ENCODE measurements at regions not wholly inside any gene's neighbourhood (a gene's known extent, or its start where the extent isn't known, plus 50 kb on each side); places are given as distances from the start of the nearest gene placed in this dataset.

DNA sequence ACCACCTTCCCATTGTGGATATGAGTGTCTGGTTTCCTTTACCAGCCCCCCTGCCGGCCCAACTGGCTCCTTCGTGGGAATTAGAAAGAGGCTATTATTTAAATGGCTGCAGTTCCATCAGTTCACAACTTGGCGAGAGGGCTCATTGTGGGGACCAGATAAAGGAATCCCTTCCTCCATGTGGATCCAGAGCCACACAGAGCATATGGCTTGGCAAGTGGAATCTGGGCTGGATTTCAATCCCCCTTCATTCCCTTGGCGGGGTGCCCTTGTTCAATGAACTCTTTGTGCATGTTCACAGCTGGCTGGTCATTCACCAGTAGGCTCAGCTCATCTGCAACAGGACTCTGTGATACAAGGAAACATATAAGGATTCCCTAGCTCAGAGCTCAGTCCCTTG, 140.6 kb downstream of the OPN5 start:
- no peaks in the 10 kb centered on the region for H3K36me3 ChIP-seq (replicated peaks; ENCODE audit: low read depth, low read length)
- no peaks in the 10 kb centered on the region for H3K9me3 ChIP-seq (ENCODE audit: insufficient read depth, low read length)
- no peak overlapping the region for H3K4me2 ChIP-seq (ENCODE audit: low read length)
- no peaks in the 10 kb centered on the region for H3K27me3 ChIP-seq (ENCODE audit: low read depth, low read length)
- TF ChIP-seq, protein P1, sequence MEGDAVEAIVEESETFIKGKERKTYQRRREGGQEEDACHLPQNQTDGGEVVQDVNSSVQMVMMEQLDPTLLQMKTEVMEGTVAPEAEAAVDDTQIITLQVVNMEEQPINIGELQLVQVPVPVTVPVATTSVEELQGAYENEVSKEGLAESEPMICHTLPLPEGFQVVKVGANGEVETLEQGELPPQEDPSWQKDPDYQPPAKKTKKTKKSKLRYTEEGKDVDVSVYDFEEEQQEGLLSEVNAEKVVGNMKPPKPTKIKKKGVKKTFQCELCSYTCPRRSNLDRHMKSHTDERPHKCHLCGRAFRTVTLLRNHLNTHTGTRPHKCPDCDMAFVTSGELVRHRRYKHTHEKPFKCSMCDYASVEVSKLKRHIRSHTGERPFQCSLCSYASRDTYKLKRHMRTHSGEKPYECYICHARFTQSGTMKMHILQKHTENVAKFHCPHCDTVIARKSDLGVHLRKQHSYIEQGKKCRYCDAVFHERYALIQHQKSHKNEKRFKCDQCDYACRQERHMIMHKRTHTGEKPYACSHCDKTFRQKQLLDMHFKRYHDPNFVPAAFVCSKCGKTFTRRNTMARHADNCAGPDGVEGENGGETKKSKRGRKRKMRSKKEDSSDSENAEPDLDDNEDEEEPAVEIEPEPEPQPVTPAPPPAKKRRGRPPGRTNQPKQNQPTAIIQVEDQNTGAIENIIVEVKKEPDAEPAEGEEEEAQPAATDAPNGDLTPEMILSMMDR (IDR thresholded peaks at IDR 0.05; ENCODE audit: low read depth, low read length) = no peak
- TF ChIP-seq EZH2phosphoT487 (IDR thresholded peaks at IDR 0.05; ENCODE audit: low read depth) = no peak
- no peak overlapping the region for H3K4me3 ChIP-seq (ENCODE audit: low read length)
- H3K4me1 ChIP-seq (ENCODE audit: low read length) = no peaks in the 10 kb centered on the region
- no peak overlapping the region for H3K27ac ChIP-seq (ENCODE audit: low read length)
- H2AFZ ChIP-seq (ENCODE audit: low read depth, low read length) = no peak overlapping the region
- H3K9ac ChIP-seq (ENCODE audit: low read length) = no peak overlapping the region
- no peaks in the 10 kb centered on the region for H4K20me1 ChIP-seq (ENCODE audit: insufficient read depth, low read length)
- H3K79me2 ChIP-seq (ENCODE audit: low read length) = no peaks in the 10 kb centered on the region

DNA sequence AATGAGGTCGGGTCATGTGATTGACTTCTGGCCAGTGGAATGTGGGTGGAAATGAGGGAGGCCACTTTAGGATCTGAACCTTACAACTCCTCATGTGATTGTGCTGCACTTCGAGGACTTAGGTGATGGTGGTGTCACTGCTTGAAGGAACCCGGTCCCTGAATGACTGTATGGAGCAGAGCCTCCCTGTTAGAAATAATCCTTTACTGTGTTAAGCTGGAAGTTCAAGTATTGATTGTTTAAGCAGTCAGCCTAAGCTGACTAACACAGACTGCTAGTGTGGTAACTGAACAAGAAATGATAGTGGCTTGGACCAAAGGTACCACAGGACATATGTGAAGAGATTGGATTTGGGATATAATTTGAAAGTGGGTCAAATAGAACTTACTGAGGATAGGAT, 138.0 kb downstream of the OPN5 start:
- TF ChIP-seq EZH2phosphoT487 (IDR thresholded peaks at IDR 0.05; ENCODE audit: low read depth) = no peak
- TF ChIP-seq, protein P1 (IDR thresholded peaks at IDR 0.05; ENCODE audit: low read depth, low read length) = no peak

DNA sequence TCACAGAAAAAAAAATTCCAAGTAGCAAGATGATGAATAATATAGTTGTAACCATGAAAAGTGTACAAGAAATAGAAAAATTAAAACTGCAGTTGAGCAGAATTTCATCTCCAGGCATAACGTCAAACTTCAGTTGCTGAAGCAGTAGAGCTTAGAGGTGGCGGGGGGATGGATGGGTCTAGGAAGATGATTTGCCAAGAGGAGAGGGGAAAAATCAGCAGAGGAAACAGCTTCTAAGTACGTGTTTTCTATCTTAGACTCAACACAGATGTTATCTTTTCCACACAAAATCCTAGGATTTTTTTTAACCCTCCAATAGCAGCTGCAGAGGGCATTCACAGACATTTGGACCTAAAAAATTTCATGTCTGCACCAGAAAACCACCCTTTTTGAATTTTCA, 136.0 kb downstream of the OPN5 start:
- Histone ChIP-seq H3K79me2 (ENCODE audit: low read length) (no peaks in the 10 kb centered on the region), H3K9me3 (ENCODE audit: insufficient read depth, low read length) (no peaks in the 10 kb centered on the region), H4K20me1 (ENCODE audit: insufficient read depth, low read length) (no peaks in the 10 kb centered on the region), H3K36me3 (replicated peaks; ENCODE audit: low read depth, low read length) (no peaks in the 10 kb centered on the region), H3K4me3 (ENCODE audit: low read length) (no peak overlapping the region), H2AFZ (ENCODE audit: low read depth, low read length) (no peak overlapping the region), H3K4me2 (ENCODE audit: low read length) (no peak overlapping the region), H3K27ac (ENCODE audit: low read length) (no peak overlapping the region), H3K4me1 (ENCODE audit: low read length) (no peaks in the 10 kb centered on the region), H3K9ac (ENCODE audit: low read length) (no peak overlapping the region), H3K27me3 (ENCODE audit: low read depth, low read length) (no peaks in the 10 kb centered on the region)
- TF ChIP-seq, protein P1 (IDR thresholded peaks at IDR 0.05; ENCODE audit: low read depth, low read length) = no peak
- no peak for TF ChIP-seq EZH2phosphoT487 (IDR thresholded peaks at IDR 0.05; ENCODE audit: low read depth)

More for the DNA sequence above, 138.0 kb downstream of the OPN5 start:
- Histone ChIP-seq H3K27me3 (ENCODE audit: low read depth, low read length) (no peaks in the 10 kb centered on the region), H2AFZ (ENCODE audit: low read depth, low read length) (no peak overlapping the region), H3K4me3 (ENCODE audit: low read length) (no peak overlapping the region), H3K9ac (ENCODE audit: low read length) (no peak overlapping the region), H3K4me1 (ENCODE audit: low read length) (no peaks in the 10 kb centered on the region), H3K36me3 (replicated peaks; ENCODE audit: low read depth, low read length) (no peaks in the 10 kb centered on the region), H4K20me1 (ENCODE audit: insufficient read depth, low read length) (no peaks in the 10 kb centered on the region), H3K4me2 (ENCODE audit: low read length) (no peak overlapping the region), H3K79me2 (ENCODE audit: low read length) (no peaks in the 10 kb centered on the region), H3K9me3 (ENCODE audit: insufficient read depth, low read length) (no peaks in the 10 kb centered on the region), H3K27ac (ENCODE audit: low read length) (no peak overlapping the region)

DNA sequence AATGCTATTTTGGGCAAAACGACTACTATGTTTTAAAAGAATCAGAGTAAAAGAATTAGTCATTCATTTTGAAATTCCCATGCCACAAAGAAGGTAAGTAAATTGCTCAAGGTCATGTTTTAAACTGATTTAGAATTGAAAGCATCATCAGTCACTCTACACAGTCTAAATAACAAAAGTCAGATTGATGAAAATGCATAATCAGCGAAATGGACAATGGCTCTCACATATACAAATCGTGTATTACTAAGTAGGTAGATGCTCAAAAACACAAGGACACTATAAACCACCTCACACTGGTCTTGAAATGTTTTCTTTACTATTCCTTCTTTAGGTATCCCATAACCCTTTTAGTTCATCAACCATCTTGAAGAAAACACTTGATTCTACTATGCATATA, 135.4 kb downstream of the OPN5 start:
- no peaks in the 10 kb centered on the region for H3K79me2 ChIP-seq (ENCODE audit: low read length)
- no peak overlapping the region for H3K9ac ChIP-seq (ENCODE audit: low read length)
- H2AFZ ChIP-seq (ENCODE audit: low read depth, low read length) = no peak overlapping the region
- H3K27ac ChIP-seq (ENCODE audit: low read length) = no peak overlapping the region
- H4K20me1 ChIP-seq (ENCODE audit: insufficient read depth, low read length) = no peaks in the 10 kb centered on the region
- H3K4me2 ChIP-seq (ENCODE audit: low read length) = no peak overlapping the region
- no peaks in the 10 kb centered on the region for H3K9me3 ChIP-seq (ENCODE audit: insufficient read depth, low read length)
- TF ChIP-seq, protein P1 (IDR thresholded peaks at IDR 0.05; ENCODE audit: low read depth, low read length) = no peak
- TF ChIP-seq EZH2phosphoT487 (IDR thresholded peaks at IDR 0.05; ENCODE audit: low read depth) = no peak
- no peak overlapping the region for H3K4me3 ChIP-seq (ENCODE audit: low read length)
- no peaks in the 10 kb centered on the region for H3K27me3 ChIP-seq (ENCODE audit: low read depth, low read length)
- H3K4me1 ChIP-seq (ENCODE audit: low read length) = no peaks in the 10 kb centered on the region
- H3K36me3 ChIP-seq (replicated peaks; ENCODE audit: low read depth, low read length) = no peaks in the 10 kb centered on the region

Measured in OCI-LY3 (cell line).